ENCODE measurements at regions not wholly inside any gene's neighbourhood (a gene's known extent, or its start where the extent isn't known, plus 50 kb on each side); places are given as distances from the start of the nearest gene placed in this dataset.

DNA sequence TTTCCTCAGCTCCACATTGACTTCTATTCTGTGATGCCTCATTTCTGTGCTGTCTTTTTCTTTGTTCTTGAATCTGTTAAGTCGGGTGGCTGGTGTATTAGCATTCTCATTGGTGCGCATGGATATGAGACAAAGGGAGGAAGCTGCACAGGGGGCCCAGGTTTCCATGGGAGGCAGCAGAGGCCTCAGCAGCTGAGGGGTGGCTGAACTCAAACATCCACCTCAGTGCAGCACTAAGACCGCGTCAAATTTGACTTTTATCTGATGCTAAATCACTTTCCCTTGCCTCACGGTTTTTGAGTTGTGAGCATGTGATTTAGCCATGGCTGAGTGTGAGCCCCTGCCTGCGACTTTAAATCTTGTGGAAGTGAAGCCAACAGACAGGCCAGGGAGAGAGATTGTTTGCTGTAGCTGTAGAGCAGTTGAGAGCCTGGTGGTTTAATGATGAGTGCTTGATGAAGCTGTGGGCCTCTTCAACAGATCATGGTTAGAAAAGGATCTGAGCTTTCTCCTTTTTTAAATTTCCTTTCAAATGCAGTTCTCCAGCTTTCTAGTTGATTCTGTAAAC, 193.3 kb upstream of the ZNF804B start:
- no peak for TF ChIP-seq OSR1 (CRISPR knock-in tag; IDR thresholded peaks at IDR 0.05)
- TF ChIP-seq GLIS3 (CRISPR knock-in tag; IDR thresholded peaks at IDR 0.05) = no peak

All from SK-N-SH treated with all-trans-retinoic acid at 6 μM for 48 hours (cell line).